Epidermal melanocyte (primary cell): ENCODE measurements at regions not wholly inside any gene's neighbourhood (a gene's known extent, or its start where the extent isn't known, plus 50 kb on each side); places are given as distances from the start of the nearest gene placed in this dataset.

Experiments used
- DNase-seq: peaks from one replicate; pipeline ENCODE4 v3.0.0; 2011; ENCODE audit warnings: low spot score; ENCODE audit not compliant: insufficient read length

GRCh38 chr2:237269138-237269875 lies 144.7 kb downstream of the COL6A3 start:
- DNase-seq: no peak

GRCh38 chr2:237270520-237270919 lies 143.4 kb downstream of the COL6A3 start:
- no peak for DNase-seq

GRCh38 chr2:237271698-237272652 lies 142.0 kb downstream of the COL6A3 start:
- DNase-seq: no peak
